Stimulated activated CD8-positive, alpha-beta memory T cell treated with anti-CD3 and anti-CD28 coated beads, Interleukin-7, amount 100 ng/mL, for 48 hours (primary cell): ENCODE measurements at regions not wholly inside any gene's neighbourhood (a gene's known extent, or its start where the extent isn't known, plus 50 kb on each side); places are given as distances from the start of the nearest gene placed in this dataset.
"Not testable (repeated sequence)": the region's sequence is repeated elsewhere in the genome, so short reads cannot be mapped to it uniquely, and the experiment has no call there.

Experiments
- DNase-seq, 2 donors: peaks; one replicate each; pipeline ENCODE4 v3.0.0-alpha.2; 2020; ENCODE audit warnings: low read depth in 1 of 2; ENCODE audit errors: extremely low read depth in 1 of 2

DNA sequence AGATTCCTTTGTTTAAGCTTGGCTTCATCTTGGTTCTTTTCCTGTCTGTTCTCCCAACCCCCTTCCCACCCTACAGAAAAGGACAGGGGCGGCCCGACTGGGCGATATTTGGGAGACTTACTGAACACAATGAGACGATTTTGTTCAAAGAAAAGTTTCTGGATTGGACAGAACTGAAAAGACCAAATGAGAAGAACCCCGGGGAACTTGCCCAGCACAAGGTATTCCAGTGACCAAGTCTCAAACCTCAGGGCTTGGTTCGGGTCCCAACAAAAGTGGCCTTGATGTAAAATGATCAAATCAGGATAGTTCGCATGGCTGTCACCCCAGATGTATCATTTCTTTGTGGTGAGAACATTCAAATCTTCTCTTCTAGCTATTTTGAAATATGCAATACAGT lies 73.9 kb upstream of the LYZL2 start:
- not testable (repeated sequence) for DNase-seq

GRCh38 chr10:30702860-30703259 lies 73.3 kb upstream of the LYZL2 start:
- DNase-seq, result no peak

DNA sequence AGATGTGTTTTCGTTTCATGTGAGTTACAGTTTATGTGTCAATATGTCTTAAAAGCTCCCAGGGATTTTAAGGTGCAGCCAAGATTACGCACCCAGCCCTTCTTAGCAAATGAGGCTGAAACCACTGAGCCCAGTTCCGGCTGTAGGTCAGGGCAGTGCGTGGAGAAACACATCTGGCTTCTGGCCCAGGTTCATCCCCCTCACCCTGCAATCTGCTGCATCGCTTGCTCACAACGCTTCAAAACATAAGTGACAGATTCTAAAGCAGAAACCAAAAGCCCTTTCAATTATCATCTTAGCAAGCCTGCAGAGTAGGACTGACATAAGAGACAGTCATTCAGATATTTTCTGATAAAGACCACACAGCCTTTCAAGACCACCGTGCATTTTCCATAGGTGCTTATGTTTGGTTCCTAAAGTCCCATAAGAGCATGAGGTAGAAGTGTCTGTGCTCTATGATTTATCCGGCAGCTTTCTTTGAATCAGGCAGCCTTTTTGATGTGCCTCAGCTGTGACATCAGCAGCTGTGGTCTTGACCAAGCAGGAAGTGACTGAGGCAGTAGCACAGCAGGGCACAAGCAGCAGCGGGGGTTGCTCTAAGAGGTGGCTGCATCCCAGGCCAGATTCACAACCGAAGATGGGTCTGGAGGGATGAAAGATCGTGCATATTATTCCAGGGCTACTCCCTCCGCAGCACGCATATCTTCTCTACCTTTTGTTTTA lies 72.1 kb upstream of the LYZL2 start:
- peak; percentile 65 to 88 for DNase-seq

- peak in 1 of 2 donors; percentile 62 for DNase-seq
Measured at GRCh38 chr10:30697806-30698205, 68.3 kb upstream of the LYZL2 start.

GRCh38 chr10:30697221-30697620 lies 67.7 kb upstream of the LYZL2 start:
- not testable (repeated sequence) for DNase-seq

GRCh38 chr10:30696416-30697185 lies 67.0 kb upstream of the LYZL2 start:
- DNase-seq, result not testable (repeated sequence)

- DNase-seq, result peak; percentile 58 to 85
Measured at GRCh38 chr10:30695481-30696236, 66.1 kb upstream of the LYZL2 start.

GRCh38 chr10:30694518-30695228 lies 65.1 kb upstream of the LYZL2 start:
- DNase-seq, result no peak

- no peak for DNase-seq
Measured at GRCh38 chr10:30691639-30692015, 62.1 kb upstream of the LYZL2 start.

GRCh38 chr10:30690948-30691638 lies 61.5 kb upstream of the LYZL2 start:
- DNase-seq, result not testable (repeated sequence)

DNA sequence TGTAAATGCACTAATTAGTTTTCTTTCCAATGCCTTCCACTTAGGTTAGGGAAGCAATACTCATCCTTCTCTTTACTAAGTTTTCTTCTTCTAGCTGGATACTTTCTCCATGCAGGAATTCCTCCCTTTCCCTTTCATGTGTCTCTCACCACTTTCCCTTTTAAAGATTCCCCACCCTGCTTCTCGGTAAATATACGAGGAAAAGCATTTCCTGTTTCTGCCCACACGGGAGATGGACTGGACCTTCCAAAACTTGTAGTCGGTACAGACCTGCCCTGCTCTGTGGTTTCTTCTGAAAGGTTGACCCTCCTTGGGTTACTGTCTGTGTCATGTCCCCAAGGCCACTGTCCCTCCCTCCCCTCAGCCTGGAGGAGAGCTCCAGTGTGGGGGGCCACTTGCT lies 58.9 kb upstream of the LYZL2 start:
- DNase-seq, result no peak

DNA sequence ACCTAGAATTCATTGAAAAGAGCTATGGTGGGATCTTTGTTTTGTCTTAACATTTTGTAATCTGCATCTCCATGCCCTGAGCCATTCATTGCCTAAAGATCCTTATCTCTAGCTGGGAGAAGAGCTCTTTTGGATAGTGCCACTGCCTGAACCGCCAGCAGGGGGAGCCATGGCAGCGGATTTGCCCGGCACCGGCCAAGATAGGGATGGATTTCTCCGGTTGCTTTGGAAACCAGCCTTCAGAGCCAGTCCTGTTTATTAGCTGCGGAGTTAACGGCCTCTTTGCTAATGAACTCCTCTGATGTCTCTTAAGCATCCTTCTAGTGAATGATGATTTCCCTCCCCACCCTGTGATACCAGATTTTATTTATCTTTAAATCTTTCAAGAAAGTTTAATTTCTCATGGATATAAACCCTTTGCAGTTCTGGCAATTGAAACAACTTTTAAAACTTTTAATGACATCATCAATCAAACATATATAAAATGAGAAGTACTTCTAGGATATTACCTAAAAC lies 58.2 kb upstream of the LYZL2 start:
- DNase-seq, result peak; percentile 56 to 73

DNA sequence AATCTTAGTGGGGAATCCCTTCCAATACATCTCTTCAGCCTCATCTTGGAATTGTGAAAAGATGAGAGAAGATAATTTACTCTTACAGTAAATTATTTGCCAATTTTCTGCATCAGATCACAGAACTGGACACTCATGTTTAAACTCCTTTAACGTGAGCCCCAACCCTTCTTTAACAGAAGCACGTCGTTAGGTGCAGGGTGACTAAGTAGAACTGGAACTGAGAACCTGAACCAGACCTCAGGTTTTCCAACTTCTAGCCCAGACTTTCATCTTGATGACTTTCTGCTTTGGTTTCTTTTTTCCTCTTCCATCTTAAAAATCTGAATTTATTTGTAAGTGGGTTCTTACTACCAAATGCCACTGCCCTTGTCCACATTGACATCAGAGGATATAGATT lies 57.2 kb upstream of the LYZL2 start:
- no peak for DNase-seq

DNA sequence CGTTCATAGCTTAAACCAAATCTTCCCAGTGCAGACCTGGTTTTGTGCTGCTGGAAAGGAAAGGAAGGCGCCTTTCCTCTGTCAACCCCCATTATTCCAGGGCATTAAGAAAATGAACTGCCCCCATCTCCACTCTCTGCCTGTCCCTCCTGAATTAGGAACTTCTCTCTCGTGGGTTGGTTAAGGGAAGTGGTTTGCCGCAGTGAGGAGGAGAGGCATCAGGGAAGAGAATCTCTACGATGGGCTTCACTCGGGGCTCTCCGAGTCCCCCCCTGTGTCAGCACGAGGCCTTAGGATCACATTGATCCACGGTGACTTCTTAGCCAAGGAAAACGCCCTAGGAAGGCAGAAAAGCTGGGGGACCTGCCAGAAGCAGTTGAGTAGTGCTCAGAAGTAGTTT lies 53.9 kb upstream of the LYZL2 start:
- no peak for DNase-seq

DNA sequence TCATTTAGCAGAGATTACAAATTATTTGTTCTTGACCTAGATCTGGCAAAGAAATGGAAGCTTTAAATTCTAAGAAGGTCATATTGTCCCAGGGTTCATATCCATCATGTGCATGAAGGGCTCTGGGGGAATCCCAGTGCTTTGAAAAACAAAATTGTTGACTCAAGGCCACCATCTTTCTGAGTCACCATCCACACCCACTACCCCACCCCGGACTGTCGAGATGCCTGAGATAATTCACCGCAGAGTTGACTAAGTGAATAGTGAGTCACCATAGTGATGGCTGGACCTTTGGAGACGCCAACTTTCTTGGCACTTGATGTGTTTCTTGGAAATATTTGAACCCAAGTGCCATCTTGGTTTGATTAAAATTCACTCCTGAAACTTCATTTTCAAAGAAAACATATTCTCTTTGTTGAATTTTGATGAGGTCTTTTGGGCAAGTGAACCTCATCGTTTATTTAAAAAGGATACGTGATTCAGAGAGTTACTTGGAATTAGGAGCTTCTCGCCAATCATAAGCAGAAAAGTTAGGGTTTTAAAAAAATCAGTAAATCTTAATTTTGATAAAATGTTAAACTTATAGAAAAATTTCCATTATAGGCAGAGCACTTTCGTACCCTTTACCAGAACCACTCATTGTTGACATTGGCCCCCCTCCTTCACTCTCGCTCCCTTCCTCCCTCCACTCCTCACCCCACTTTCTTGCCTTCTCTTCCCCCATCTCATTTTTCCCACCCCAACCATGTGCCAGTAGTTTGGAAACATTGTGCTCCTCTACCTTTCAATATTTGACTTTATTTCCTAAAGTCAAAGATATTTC lies 53.0 kb upstream of the LYZL2 start:
- peak; percentile 67 to 88 for DNase-seq

- no peak for DNase-seq
Measured at GRCh38 chr10:30680908-30681307, 51.4 kb upstream of the LYZL2 start.
